Mammary epithelial cell (primary cell): ENCODE measurements at regions not wholly inside any gene's neighbourhood (a gene's known extent, or its start where the extent isn't known, plus 50 kb on each side); places are given as distances from the start of the nearest gene placed in this dataset.
"Not testable (repeated sequence)": the region's sequence is repeated elsewhere in the genome, so short reads cannot be mapped to it uniquely, and the experiment has no call there.

Source experiments
- EZH2 ChIP-seq: IDR thresholded peaks from 2 replicates; pipeline ENCODE4 v1.6.1; 2012; ENCODE audit warnings: low read length, inconsistent platforms, borderline replicate concordance
- TF ChIP-seq, protein P1 (sequence below), 2 donors: IDR thresholded peaks in 1 of 2; conservative IDR thresholded peaks in 1 of 2; 2 replicates each; pipeline ENCODE4 v1.5.1; 2011 to 2012; ENCODE audit warnings: inconsistent platforms in 2 of 2, low read length in 2 of 2, mild to moderate bottlenecking in 2 of 2, control low read depth in 1 of 2, low read depth in 1 of 2; ENCODE audit not compliant: insufficient read depth in 1 of 2; ENCODE audit errors: extremely low read depth in 1 of 2

GRCh38 chr3:16077681-16078080 lies 96.8 kb upstream of the GALNT15 start:
- TF ChIP-seq, protein P1, sequence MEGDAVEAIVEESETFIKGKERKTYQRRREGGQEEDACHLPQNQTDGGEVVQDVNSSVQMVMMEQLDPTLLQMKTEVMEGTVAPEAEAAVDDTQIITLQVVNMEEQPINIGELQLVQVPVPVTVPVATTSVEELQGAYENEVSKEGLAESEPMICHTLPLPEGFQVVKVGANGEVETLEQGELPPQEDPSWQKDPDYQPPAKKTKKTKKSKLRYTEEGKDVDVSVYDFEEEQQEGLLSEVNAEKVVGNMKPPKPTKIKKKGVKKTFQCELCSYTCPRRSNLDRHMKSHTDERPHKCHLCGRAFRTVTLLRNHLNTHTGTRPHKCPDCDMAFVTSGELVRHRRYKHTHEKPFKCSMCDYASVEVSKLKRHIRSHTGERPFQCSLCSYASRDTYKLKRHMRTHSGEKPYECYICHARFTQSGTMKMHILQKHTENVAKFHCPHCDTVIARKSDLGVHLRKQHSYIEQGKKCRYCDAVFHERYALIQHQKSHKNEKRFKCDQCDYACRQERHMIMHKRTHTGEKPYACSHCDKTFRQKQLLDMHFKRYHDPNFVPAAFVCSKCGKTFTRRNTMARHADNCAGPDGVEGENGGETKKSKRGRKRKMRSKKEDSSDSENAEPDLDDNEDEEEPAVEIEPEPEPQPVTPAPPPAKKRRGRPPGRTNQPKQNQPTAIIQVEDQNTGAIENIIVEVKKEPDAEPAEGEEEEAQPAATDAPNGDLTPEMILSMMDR (conservative IDR thresholded peaks at IDR 0.05 in 1 of 2, IDR thresholded peaks at IDR 0.05 in 1 of 2; ENCODE audit: extremely low read depth in 1 of 2, insufficient read depth in 1 of 2, low read depth in 1 of 2, low read length in 2 of 2), result not testable (repeated sequence)
- TF ChIP-seq EZH2, result not testable (repeated sequence)
